Activated CD4-positive, alpha-beta memory T cell treated with anti-CD3 and anti-CD28 coated beads, Interleukin-2, amount 10 ng/mL, durations not matched to agents 7 days and 5 days (primary cell): ENCODE measurements at regions not wholly inside any gene's neighbourhood (a gene's known extent, or its start where the extent isn't known, plus 50 kb on each side); places are given as distances from the start of the nearest gene placed in this dataset.

ENCODE experiments used
- CTCF ChIA-PET: fragments of 350-600 bp; sonication (Branson Sonifier 250); formaldehyde crosslinking; loops from one replicate; lab custom pipeline; 2021; ENCODE audit warnings: antibody characterized with exemption, inconsistent platforms; lab: Charles Lee
- POLR2A ChIA-PET: fragments of 350-600 bp; sonication (Branson Sonifier 250); formaldehyde crosslinking; loops from one replicate; lab custom pipeline; 2021; ENCODE audit warnings: antibody characterized with exemption; lab: Charles Lee
- DNase-seq: peaks from one replicate; pipeline ENCODE4 v3.0.0-alpha.2; 2020
- H3K27ac Mint-ChIP-seq: one replicate; pipeline ENCODE4 v1.8.0; 2021; ENCODE audit warnings: mild to moderate bottlenecking, mixed read lengths
- H3K27me3 Mint-ChIP-seq: one replicate; pipeline ENCODE4 v1.8.0; 2021; ENCODE audit warnings: mixed read lengths
- H3K36me3 Mint-ChIP-seq: one replicate; pipeline ENCODE4 v1.8.0; 2021; ENCODE audit warnings: low read depth, mixed read lengths
- H3K4me1 Mint-ChIP-seq: one replicate; pipeline ENCODE4 v1.8.0; 2021; ENCODE audit warnings: mixed read lengths
- H3K4me3 Mint-ChIP-seq: one replicate; pipeline ENCODE4 v1.8.0; 2021; ENCODE audit warnings: mild to moderate bottlenecking, mixed read lengths
- H3K9me3 Mint-ChIP-seq: one replicate; pipeline ENCODE4 v1.8.0; 2021; ENCODE audit warnings: mixed read lengths

DNA sequence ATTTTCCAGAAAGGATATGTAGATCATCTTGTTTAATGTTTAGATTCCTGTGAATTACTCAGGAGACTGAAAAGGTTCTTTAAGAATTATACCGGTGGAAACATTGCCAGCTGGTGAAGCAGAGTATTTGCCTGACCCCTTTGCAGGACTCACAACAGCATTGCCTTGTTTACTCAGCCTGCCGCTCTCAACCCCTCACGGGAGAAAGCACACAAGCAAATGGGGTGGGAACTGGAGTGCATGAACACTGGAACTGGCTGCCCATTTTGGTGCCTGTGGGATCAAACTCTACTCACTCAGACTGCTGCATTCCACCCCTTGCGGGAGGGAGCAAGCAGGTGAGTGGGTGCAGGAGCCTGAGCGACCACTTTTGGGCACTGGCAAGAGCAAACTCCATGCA, 804.7 kb upstream of the SLITRK1 start:
- CTCF ChIA-PET, result no interaction called here
- DNase-seq, result no peak

DNA sequence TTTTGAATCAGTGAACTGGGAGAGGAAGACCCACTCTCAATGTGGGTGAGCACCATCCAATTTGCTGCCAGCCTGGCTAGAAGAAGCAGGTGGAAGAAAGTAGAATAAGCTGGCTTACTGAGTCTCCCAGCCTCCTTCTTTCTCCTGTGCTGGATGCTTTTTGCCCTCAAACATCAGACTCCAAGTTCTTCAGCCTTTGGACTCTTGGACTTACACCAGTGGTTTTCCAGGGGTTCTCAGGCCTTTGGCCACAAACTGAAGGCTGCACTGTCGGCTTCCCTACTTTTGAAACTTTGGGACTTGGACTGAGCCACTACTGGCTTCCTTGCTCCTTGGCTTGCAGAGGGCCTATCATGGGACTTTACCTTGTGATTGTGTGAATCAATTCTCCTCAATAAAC, 804.2 kb upstream of the SLITRK1 start:
- no peak for DNase-seq
- no peaks in the 10 kb centered on the region for H3K9me3 Mint-ChIP-seq
- POLR2A ChIA-PET, result no interaction called here
- H3K36me3 Mint-ChIP-seq, result no peaks in the 10 kb centered on the region
- H3K4me3 Mint-ChIP-seq, result no peak overlapping the region
- H3K27ac Mint-ChIP-seq, result no peak overlapping the region
- no peaks in the 10 kb centered on the region for H3K4me1 Mint-ChIP-seq
- H3K27me3 Mint-ChIP-seq, result no peaks in the 10 kb centered on the region
- CTCF ChIA-PET, result no interaction called here

More for the DNA sequence above, 804.7 kb upstream of the SLITRK1 start:
- no peaks in the 10 kb centered on the region for H3K27me3 Mint-ChIP-seq
- no peaks in the 10 kb centered on the region for H3K4me1 Mint-ChIP-seq
- H3K27ac Mint-ChIP-seq, result no peak overlapping the region
- POLR2A ChIA-PET, result no interaction called here
- no peaks in the 10 kb centered on the region for H3K9me3 Mint-ChIP-seq
- H3K36me3 Mint-ChIP-seq, result no peaks in the 10 kb centered on the region
- H3K4me3 Mint-ChIP-seq, result no peak overlapping the region

DNA sequence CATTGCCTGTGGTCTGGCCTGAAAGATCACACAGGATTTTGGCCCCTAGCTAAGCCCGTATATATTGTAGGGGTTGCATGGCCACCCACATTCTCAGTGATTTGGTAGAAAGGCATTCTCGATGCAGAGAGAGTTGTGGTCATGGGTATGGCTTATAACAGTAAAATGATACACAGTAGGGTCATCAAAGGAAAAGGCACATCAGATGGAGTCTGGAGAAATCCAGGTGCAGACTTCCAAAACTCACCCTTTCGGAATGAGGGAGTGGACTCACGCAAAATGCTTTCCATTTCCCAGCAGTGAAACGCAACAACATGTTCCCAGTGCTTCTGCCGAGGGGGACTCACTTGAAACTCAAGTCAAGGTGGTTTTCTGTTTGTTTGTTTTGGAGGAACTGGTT, 802.5 kb upstream of the SLITRK1 start:
- H3K27me3 Mint-ChIP-seq, result no peaks in the 10 kb centered on the region
- no peaks in the 10 kb centered on the region for H3K4me1 Mint-ChIP-seq
- DNase-seq, result no peak
- H3K27ac Mint-ChIP-seq, result no peak overlapping the region
- H3K4me3 Mint-ChIP-seq, result no peak overlapping the region
- CTCF ChIA-PET, result no interaction called here
- POLR2A ChIA-PET, result no interaction called here
- H3K9me3 Mint-ChIP-seq, result no peaks in the 10 kb centered on the region
- no peaks in the 10 kb centered on the region for H3K36me3 Mint-ChIP-seq

DNA sequence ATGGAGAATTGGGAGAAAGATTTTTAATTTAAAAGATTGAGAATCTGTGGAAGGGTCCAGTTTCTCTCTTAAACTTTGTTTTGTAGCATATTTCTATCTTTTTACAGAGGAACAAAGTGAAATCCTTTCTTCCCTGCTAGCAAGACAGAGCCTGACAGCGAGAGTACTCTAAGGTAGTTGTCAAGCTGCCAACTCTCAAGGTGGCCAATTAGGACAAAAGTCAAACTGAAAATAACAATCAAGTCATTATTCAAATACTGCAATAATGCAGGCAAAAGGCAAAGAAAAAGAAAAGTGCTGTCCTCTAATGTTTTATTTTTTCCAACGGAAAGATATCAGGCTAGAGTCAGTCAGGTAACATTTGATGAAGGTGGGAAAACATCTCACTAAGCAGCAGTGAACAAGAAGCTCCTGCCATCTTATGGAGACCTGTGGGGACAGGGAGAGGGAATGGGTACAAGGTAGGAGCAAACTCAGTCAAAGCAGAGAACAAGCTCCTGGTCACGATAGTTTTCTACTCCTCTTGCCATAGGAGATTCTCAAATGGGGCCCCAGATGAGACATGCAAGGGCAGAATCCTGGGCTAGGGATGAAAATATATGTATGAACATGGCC, 801.9 kb upstream of the SLITRK1 start:
- no peaks in the 10 kb centered on the region for H3K4me1 Mint-ChIP-seq
- no peak overlapping the region for H3K27ac Mint-ChIP-seq
- no peak for DNase-seq
- H3K9me3 Mint-ChIP-seq, result no peaks in the 10 kb centered on the region
- H3K4me3 Mint-ChIP-seq, result no peak overlapping the region
- ChIA-PET POLR2A (no interaction called here), CTCF (no interaction called here)
- H3K27me3 Mint-ChIP-seq, result no peaks in the 10 kb centered on the region
- no peaks in the 10 kb centered on the region for H3K36me3 Mint-ChIP-seq

DNA sequence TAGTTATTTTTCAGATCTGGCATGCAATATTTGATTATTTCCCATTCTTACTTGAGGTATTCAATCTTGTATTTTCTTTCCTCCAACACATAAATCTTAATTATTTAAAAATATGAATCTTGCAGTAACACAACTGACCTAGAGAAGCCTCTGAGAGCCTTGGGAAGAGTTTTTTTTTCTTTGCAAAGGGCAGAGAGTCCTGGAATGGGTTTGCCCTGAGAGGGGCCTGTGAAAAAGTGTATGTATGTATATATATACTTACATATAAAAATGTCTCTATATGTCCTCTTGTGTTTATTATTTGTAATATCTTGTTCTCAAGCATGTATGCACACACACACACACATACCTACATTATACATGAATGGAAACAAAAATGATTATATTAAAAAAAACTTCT, 801.2 kb upstream of the SLITRK1 start:
- POLR2A ChIA-PET, result no interaction called here
- Mint-ChIP-seq H3K27ac (no peak overlapping the region), H3K27me3 (no peaks in the 10 kb centered on the region), H3K9me3 (no peaks in the 10 kb centered on the region), H3K4me3 (no peak overlapping the region), H3K4me1 (no peaks in the 10 kb centered on the region), H3K36me3 (no peaks in the 10 kb centered on the region)
- DNase-seq, result no peak
- CTCF ChIA-PET, result no interaction called here

DNA sequence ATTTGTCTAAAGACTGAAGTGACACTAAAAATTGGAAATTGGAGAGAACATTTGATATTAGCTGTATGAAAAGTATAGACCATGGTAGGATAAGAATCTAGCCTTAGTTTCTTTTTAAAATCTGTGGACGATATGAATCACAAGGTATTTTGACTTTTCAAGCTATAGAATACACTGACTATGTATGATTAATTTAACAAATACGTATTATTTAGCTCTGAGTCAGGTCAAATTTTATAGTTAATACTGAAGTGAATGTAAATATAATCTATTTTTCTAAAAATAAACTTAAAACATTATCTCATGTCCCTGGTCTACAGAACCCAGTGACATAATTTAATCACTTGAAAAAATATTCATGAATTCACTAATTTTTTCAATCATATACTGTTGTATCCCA, 795.6 kb upstream of the SLITRK1 start:
- no peaks in the 10 kb centered on the region for H3K4me1 Mint-ChIP-seq
- no peak overlapping the region for H3K4me3 Mint-ChIP-seq
- ChIA-PET POLR2A (no interaction called here), CTCF (no interaction called here)
- no peaks in the 10 kb centered on the region for H3K36me3 Mint-ChIP-seq
- H3K27ac Mint-ChIP-seq, result no peak overlapping the region
- DNase-seq, result no peak
- no peaks in the 10 kb centered on the region for H3K9me3 Mint-ChIP-seq
- H3K27me3 Mint-ChIP-seq, result no peaks in the 10 kb centered on the region

DNA sequence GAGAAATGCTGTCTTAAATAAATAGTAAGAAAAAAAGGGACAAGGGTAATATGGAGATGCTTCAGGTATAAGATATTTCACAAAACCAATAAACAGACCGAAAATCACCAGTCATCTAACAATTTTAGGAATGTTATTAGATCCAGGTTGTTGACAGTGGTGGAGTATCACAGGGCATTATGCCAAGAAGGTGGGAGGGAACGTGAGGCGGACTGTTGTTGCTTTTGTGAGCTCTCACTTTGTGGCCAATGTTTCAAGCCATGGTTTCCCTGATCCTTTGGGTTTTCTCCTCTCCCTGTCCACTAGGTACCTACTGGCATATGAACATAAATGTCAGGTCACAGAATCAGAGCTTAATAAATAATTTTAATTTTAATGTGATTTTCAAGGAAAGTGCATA, 790.3 kb upstream of the SLITRK1 start:
- Mint-ChIP-seq H3K4me3 (no peak overlapping the region), H3K9me3 (no peaks in the 10 kb centered on the region), H3K4me1 (no peaks in the 10 kb centered on the region), H3K27ac (no peak overlapping the region), H3K27me3 (no peaks in the 10 kb centered on the region), H3K36me3 (no peaks in the 10 kb centered on the region)
- ChIA-PET POLR2A (no interaction called here), CTCF (no interaction called here)
- DNase-seq, result no peak

DNA sequence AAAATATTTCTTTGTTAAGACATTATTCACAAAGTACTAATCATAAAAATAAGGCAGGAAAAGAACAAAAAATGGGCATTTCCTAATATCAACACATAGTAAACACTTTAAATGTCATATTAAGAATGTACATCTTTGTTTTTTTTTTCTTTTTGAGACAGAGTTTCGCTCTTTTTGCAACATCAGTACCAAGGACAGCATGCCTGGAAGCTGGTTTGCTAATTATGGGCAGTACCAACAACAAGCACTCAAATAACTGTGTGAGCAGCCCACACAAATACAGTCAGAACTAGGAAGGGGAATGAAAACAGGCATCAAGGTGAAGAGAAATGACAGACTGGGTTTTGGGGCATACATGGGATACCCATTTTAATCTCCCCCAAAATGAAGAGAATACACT, 788.0 kb upstream of the SLITRK1 start:
- ChIA-PET POLR2A (no interaction called here), CTCF (no interaction called here)
- DNase-seq, result no peak
- Mint-ChIP-seq H3K4me1 (no peaks in the 10 kb centered on the region), H3K4me3 (no peak overlapping the region), H3K9me3 (no peaks in the 10 kb centered on the region), H3K36me3 (no peaks in the 10 kb centered on the region), H3K27me3 (no peaks in the 10 kb centered on the region), H3K27ac (no peak overlapping the region)

DNA sequence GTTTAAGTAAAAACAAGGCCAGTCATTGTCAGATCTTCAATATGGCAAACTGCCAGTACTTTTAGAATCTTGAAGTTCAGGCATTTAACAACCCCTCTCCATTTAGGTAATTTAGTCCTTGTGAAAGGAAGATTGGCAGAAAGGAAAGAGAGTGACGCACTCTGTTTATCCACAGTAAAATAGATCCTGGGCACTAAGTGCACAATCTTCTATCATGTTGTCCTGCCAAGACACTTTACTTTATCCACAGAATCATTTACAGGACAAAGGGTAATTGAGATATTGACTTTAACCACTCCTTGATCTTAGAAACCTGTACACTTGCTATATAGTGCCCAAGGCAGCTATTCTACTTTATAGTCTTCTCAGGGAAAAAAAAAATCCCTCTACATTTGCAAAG, 786.4 kb upstream of the SLITRK1 start:
- POLR2A ChIA-PET, result no interaction called here
- DNase-seq, result no peak
- no peaks in the 10 kb centered on the region for H3K4me1 Mint-ChIP-seq

DNA sequence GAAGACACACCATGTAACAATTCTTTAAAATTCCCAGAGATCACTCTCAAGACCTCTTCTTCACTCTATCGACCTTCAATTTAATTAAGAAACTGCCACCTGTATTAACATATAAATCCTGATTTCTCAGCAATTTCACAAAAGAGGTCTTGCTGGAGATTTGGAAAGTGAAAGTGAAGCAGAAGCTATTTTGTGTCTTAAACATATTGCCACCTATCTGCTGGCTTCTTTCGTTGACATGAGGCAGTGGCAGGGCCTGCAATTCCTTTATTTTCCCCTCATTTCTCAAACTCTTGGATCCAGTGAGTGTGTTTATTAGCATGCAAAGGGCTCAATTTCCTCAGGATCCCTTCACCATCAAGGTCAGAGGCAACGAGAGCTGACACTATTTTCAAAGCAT, 780.2 kb upstream of the SLITRK1 start:
- Mint-ChIP-seq H3K9me3 (no peaks in the 10 kb centered on the region), H3K27ac (no peak overlapping the region), H3K4me1 (no peaks in the 10 kb centered on the region), H3K27me3 (no peaks in the 10 kb centered on the region), H3K4me3 (no peak overlapping the region), H3K36me3 (no peaks in the 10 kb centered on the region)
- ChIA-PET CTCF (no interaction called here), POLR2A (no interaction called here)
- no peak for DNase-seq

More for the DNA sequence above, 786.4 kb upstream of the SLITRK1 start:
- Mint-ChIP-seq H3K27ac (no peak overlapping the region), H3K4me3 (no peak overlapping the region), H3K9me3 (no peaks in the 10 kb centered on the region), H3K27me3 (no peaks in the 10 kb centered on the region), H3K36me3 (no peaks in the 10 kb centered on the region)
- CTCF ChIA-PET, result no interaction called here

DNA sequence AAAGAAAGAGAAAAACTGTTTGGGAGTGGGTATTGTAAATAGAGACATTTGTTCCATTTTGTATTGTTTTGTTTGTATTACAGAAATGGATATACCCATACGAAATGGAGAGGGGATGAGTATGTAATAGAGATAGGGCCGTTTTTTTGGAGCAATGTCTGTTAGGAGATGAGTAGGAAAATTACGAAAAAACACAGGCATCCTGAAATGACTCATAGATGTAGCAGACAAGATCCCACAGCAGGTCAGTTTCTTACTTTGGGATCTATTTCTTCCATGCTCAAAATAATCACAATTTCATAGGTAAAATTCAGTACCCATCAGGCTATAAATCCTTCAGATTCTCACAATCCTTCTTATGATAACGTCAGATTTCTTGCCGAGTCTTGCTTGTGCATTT, 779.4 kb upstream of the SLITRK1 start:
- Mint-ChIP-seq H3K36me3 (no peaks in the 10 kb centered on the region), H3K27ac (no peak overlapping the region), H3K9me3 (no peaks in the 10 kb centered on the region), H3K4me1 (no peaks in the 10 kb centered on the region), H3K4me3 (no peak overlapping the region), H3K27me3 (no peaks in the 10 kb centered on the region)
- ChIA-PET POLR2A (no interaction called here), CTCF (no interaction called here)
- DNase-seq, result no peak

DNA sequence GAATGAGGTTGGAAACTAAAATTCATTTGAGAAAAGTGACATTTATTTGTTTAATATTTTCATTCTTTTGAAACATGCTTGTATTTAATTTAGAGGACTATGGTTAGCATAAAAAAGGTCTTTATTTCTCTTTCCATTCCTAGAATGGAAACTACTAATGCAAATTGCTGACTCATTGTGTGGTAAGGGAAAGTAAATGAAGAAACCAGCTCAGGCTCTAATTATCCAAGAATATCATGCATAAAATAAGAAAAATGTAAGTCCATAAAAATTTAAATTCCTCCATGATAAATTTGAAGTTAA, 777.0 kb upstream of the SLITRK1 start:
- H3K4me3 Mint-ChIP-seq, result no peak overlapping the region

DNA sequence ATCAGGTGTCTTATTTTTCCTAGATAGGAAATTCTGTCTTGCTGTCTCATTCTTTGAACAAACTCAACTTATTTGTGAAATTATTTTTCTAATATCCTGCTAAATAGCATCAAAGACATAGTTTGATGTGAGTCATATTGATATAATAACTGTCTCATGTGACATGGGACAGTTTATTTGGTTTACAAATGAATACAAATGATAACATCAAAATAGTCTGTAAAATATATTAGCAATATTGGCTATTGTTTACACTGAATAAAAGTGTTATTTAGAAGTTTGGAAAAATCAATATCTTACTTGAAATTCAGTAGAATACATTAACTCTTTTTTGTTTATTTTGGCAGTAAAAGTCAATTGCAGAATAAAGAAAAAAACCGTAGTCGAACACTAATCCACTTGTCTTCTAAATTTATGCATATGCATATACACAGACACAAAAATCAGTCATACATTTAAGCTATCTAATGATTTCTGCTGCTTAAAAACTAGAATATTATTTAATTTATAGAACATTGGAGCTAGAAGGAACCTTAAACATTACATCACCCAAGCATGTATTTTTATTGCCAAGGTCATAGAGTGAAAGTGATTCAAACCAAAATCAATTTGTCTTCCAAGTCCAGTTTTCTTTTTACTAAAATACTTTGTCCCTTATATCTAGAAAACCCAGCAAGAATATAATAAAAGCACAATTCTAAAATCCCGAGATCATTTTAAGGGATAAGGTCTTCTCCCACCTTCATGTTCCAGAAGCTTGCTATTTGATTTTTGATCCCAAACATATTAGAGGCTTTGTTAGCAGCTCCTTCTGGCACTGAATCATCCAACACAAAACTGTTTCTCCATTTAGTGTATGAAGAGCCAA, 776.5 kb upstream of the SLITRK1 start:
- no peak overlapping the region for H3K27ac Mint-ChIP-seq
- H3K36me3 Mint-ChIP-seq, result no peaks in the 10 kb centered on the region
- no peaks in the 10 kb centered on the region for H3K9me3 Mint-ChIP-seq
- no peak for DNase-seq
- H3K4me1 Mint-ChIP-seq, result no peaks in the 10 kb centered on the region
- H3K27me3 Mint-ChIP-seq, result no peaks in the 10 kb centered on the region
- H3K4me3 Mint-ChIP-seq, result no peak overlapping the region
- CTCF ChIA-PET, result no interaction called here
- POLR2A ChIA-PET, result no interaction called here

More for the DNA sequence above, 777.0 kb upstream of the SLITRK1 start:
- Mint-ChIP-seq H3K27me3 (no peaks in the 10 kb centered on the region), H3K36me3 (no peaks in the 10 kb centered on the region), H3K9me3 (no peaks in the 10 kb centered on the region), H3K4me1 (no peaks in the 10 kb centered on the region), H3K27ac (no peak overlapping the region)
- ChIA-PET CTCF (no interaction called here), POLR2A (no interaction called here)
- DNase-seq, result no peak

DNA sequence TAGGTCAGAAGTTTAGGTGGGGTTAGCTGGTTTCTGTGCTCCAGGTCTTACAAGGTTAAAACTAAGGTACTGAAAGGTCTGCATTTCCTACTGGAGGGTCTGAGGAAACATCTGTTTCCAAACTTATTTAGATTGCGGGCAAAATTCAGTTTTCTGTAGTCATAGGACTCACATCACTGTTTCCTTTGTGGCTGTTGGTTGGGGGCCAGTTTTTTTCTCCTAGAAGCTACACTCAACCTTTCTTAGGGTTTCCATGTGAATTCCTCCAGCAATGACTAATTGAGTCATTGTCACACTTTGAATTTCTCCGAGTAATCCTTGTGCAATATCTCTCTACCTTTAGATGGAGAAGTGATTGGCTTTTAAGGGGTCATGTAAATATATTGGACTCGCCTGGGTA, 773.4 kb upstream of the SLITRK1 start:
- Mint-ChIP-seq H3K4me3 (no peak overlapping the region), H3K36me3 (no peaks in the 10 kb centered on the region), H3K27ac (no peak overlapping the region), H3K4me1 (no peaks in the 10 kb centered on the region), H3K27me3 (no peaks in the 10 kb centered on the region), H3K9me3 (no peaks in the 10 kb centered on the region)
- DNase-seq, result no peak
- POLR2A ChIA-PET, result no interaction called here
- CTCF ChIA-PET, result no interaction called here
